SK-N-SH (cell line): ENCODE measurements at regions not wholly inside any gene's neighbourhood (a gene's known extent, or its start where the extent isn't known, plus 50 kb on each side); places are given as distances from the start of the nearest gene placed in this dataset.

Experiments used
- CTCF ChIA-PET: fragments of 300-600, 350-600 bp; formaldehyde crosslinking; extraction: SDS; loops from one replicate; lab custom pipeline; 2021; lab: Yijun Ruan, JAX
- POLR2A ChIA-PET: fragments of 350-600 bp; sonication (Branson Sonifier 250); formaldehyde crosslinking; extraction: SDS; loops from one replicate; lab custom pipeline; 2020; ENCODE audit warnings: antibody characterized with exemption, inconsistent platforms; lab: Yijun Ruan, JAX
- DNase-seq: peaks from one replicate; pipeline ENCODE4 v3.0.0; 2012
- H2AFZ ChIP-seq: fragments of 200-600 bp; sonication (generic); 2 replicates; pipeline ENCODE4 v1.8.1; 2016; ENCODE audit warnings: antibody characterized with exemption, mild to moderate bottlenecking, low read depth
- H3F3A ChIP-seq: fragments of 200-600 bp; sonication (generic); replicated peaks from 2 replicates; pipeline ENCODE3; 2016; ENCODE audit warnings: antibody characterized with exemption, mild to moderate bottlenecking; ENCODE audit not compliant: insufficient read depth
- H3K27ac ChIP-seq, 2 experiments: fragments of 200-500 bp in 1 of 2; fragments of 200-600 bp in 1 of 2; sonication (Bioruptor generic) in 1 of 2; sonication (generic), shearing (Covaris generic) in 1 of 2; 2 replicates each; pipeline versions ENCODE4 v1.5.1 to v1.6.1; 2014 to 2016; ENCODE audit warnings: low read depth in 2 of 2, inconsistent platforms in 1 of 2, low read length in 1 of 2, mild to moderate bottlenecking in 1 of 2, mixed read lengths in 1 of 2
- H3K27me3 ChIP-seq: fragments of 200-600 bp; sonication (generic), shearing (Covaris generic); 2 replicates; pipeline ENCODE4 v1.6.1; 2016; ENCODE audit warnings: mixed run types; ENCODE audit not compliant: insufficient read depth
- H3K36me3 ChIP-seq, 2 experiments: fragments of 200-500 bp in 1 of 2; fragments of 200-600 bp in 1 of 2; sonication (Bioruptor generic) in 1 of 2; sonication (generic) in 1 of 2; replicated peaks in 1 of 2; 2 replicates each; pipeline versions ENCODE3 to v1.5.1; 2014 to 2016; ENCODE audit warnings: low read length in 1 of 2, mild to moderate bottlenecking in 1 of 2; ENCODE audit not compliant: insufficient read depth in 2 of 2, control insufficient read depth in 1 of 2
- H3K4me1 ChIP-seq, 2 experiments: fragments of 200-500 bp in 1 of 2; fragments of 200-600 bp in 1 of 2; sonication (Bioruptor generic) in 1 of 2; sonication (generic), shearing (Covaris generic) in 1 of 2; 2 replicates each; pipeline versions ENCODE4 v1.5.1 to v1.6.1; 2014 to 2016; ENCODE audit warnings: low read depth in 1 of 2, low read length in 1 of 2, mixed run types in 1 of 2; ENCODE audit not compliant: insufficient read depth in 2 of 2, control insufficient read depth in 1 of 2
- H3K4me2 ChIP-seq: fragments of 200-600 bp; sonication (generic), shearing (Covaris generic); 2 replicates; pipeline ENCODE4 v1.6.1; 2017; ENCODE audit warnings: mixed run types
- H3K4me3 ChIP-seq, 2 experiments: fragments of 200-500 bp in 1 of 2; fragments of 200-600 bp in 1 of 2; sonication (Bioruptor generic) in 1 of 2; sonication (generic), shearing (Covaris generic) in 1 of 2; 2 replicates each; pipeline versions ENCODE4 v1.5.1 to v1.8.1; 2014 to 2016; ENCODE audit warnings: low read depth in 2 of 2, inconsistent platforms in 1 of 2, low read length in 1 of 2, mild to moderate bottlenecking in 1 of 2, mixed read lengths in 1 of 2, moderate library complexity in 1 of 2
- H3K79me2 ChIP-seq: fragments of 200-600 bp; sonication (generic); 2 replicates; pipeline ENCODE4 v1.8.1; 2017; ENCODE audit warnings: mild to moderate bottlenecking; ENCODE audit not compliant: insufficient read depth
- H3K9ac ChIP-seq: fragments of 200-600 bp; sonication (generic); 2 replicates; pipeline ENCODE4 v1.6.1; 2017; ENCODE audit warnings: mixed run types
- H3K9me2 ChIP-seq: fragments of 200-600 bp; sonication (generic); 2 replicates; pipeline ENCODE4 v1.6.1; 2017; ENCODE audit warnings: mixed run types
- H3K9me3 ChIP-seq: fragments of 200-600 bp; sonication (generic); 2 replicates; pipeline ENCODE4 v1.6.1; 2017; ENCODE audit warnings: mixed run types, mild to moderate bottlenecking, moderate library complexity
- H4K20me1 ChIP-seq: fragments of 200-600 bp; sonication (generic); 2 replicates; pipeline ENCODE4 v1.6.1; 2017; ENCODE audit warnings: mild to moderate bottlenecking, mixed run types; ENCODE audit not compliant: insufficient read depth
- EP300 ChIP-seq, 2 experiments: IDR thresholded peaks; 2 replicates each; pipeline versions ENCODE4 v1.4.0 to v1.6.1; 2012; ENCODE audit warnings: borderline replicate concordance in 1 of 2, low read depth in 1 of 2, low read length in 1 of 2
- FOSL2 ChIP-seq: IDR thresholded peaks from 2 replicates; pipeline ENCODE4 v1.4.0; 2012; ENCODE audit warnings: low read depth, mild to moderate bottlenecking, moderate library complexity, borderline replicate concordance
- MXI1 ChIP-seq: IDR thresholded peaks from 2 replicates; pipeline ENCODE4 v1.6.1; 2012; ENCODE audit warnings: mild to moderate bottlenecking, low read depth, low read length, improper control_type of control experiment
- RAD21 ChIP-seq: IDR thresholded peaks from 2 replicates; pipeline ENCODE4 v1.6.1; 2012; ENCODE audit warnings: mild to moderate bottlenecking, low read length
- RCOR1 ChIP-seq: fragments of 150-350 bp; IDR thresholded peaks from 2 replicates; pipeline ENCODE4 v1.6.1; 2017; ENCODE audit warnings: antibody characterized with exemption, low read length
- RFX5 ChIP-seq: IDR thresholded peaks from 2 replicates; pipeline ENCODE4 v1.6.1; 2012; ENCODE audit warnings: mild to moderate bottlenecking, improper control_type of control experiment, low read length
- SIN3A ChIP-seq: IDR thresholded peaks from 2 replicates; pipeline ENCODE4 v1.6.1; 2012; ENCODE audit warnings: low read depth, mild to moderate bottlenecking, low read length, moderate library complexity, borderline replicate concordance
- SMC3 ChIP-seq: IDR thresholded peaks from 2 replicates; pipeline ENCODE4 v1.6.1; 2012; ENCODE audit warnings: low read depth, low read length, improper control_type of control experiment
- TAF1 ChIP-seq: IDR thresholded peaks from 2 replicates; pipeline ENCODE4 v1.6.1; 2012; ENCODE audit warnings: low read depth, mild to moderate bottlenecking, low read length, moderate library complexity, borderline replicate concordance
- USF2 ChIP-seq: fragments of 150-350 bp; IDR thresholded peaks from 2 replicates; pipeline ENCODE4 v1.6.1; 2017; ENCODE audit warnings: antibody characterized with exemption, low read length, low read depth, borderline replicate concordance
- YY1 ChIP-seq: IDR thresholded peaks from 2 replicates; pipeline ENCODE4 v1.4.0; 2012; ENCODE audit warnings: low read depth, mild to moderate bottlenecking
- ZBTB33 ChIP-seq: IDR thresholded peaks from 2 replicates; pipeline ENCODE4 v1.4.0; 2012; ENCODE audit warnings: low read depth, borderline replicate concordance
- WGBS: methylation state at CpG from one replicate; pipeline ENCODE4 v1.1.6; 2017; ENCODE audit warnings: low lambda C conversion rate; 5-methylcytosine and 5-hydroxymethylcytosine counted together
- TF ChIP-seq, protein P1 (sequence below): fragments of 200-600 bp; sonication (generic); IDR thresholded peaks from 2 replicates; pipeline ENCODE4 v1.6.1; 2017; ENCODE audit warnings: antibody characterized with exemption, mild to moderate bottlenecking, moderate library complexity

- 7% methylated on average over 2 of the region's 2 CpGs for WGBS
- no peak overlapping the region for H3K9ac ChIP-seq
- ChIA-PET CTCF (no interaction called here), POLR2A (no interaction called here)
- H3K27me3 ChIP-seq = no peaks in the 10 kb centered on the region
- no peaks in the 10 kb centered on the region for H3K36me3 ChIP-seq
- H3K4me1 ChIP-seq = no peaks in the 10 kb centered on the region
- H2AFZ ChIP-seq = no peak overlapping the region
- DNase-seq = no peak
- H3K79me2 ChIP-seq = no peaks in the 10 kb centered on the region
- H3K27ac ChIP-seq = no peak overlapping the region
- no peaks in the 10 kb centered on the region for H3K9me3 ChIP-seq
- H3F3A ChIP-seq = no peaks in the 10 kb centered on the region
- TF ChIP-seq, protein P1, sequence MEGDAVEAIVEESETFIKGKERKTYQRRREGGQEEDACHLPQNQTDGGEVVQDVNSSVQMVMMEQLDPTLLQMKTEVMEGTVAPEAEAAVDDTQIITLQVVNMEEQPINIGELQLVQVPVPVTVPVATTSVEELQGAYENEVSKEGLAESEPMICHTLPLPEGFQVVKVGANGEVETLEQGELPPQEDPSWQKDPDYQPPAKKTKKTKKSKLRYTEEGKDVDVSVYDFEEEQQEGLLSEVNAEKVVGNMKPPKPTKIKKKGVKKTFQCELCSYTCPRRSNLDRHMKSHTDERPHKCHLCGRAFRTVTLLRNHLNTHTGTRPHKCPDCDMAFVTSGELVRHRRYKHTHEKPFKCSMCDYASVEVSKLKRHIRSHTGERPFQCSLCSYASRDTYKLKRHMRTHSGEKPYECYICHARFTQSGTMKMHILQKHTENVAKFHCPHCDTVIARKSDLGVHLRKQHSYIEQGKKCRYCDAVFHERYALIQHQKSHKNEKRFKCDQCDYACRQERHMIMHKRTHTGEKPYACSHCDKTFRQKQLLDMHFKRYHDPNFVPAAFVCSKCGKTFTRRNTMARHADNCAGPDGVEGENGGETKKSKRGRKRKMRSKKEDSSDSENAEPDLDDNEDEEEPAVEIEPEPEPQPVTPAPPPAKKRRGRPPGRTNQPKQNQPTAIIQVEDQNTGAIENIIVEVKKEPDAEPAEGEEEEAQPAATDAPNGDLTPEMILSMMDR = no peak
- TF ChIP-seq SIN3A = no peak
- no peaks in the 10 kb centered on the region for H4K20me1 ChIP-seq
- H3K4me2 ChIP-seq = no peak overlapping the region
- H3K4me3 ChIP-seq = no peak overlapping the region
- no peaks in the 10 kb centered on the region for H3K9me2 ChIP-seq
These were observed 396.8 kb upstream of the NMUR2 start for GRCh38 chr5:152801886-152802285.

- H3K4me3 ChIP-seq = no peak overlapping the region
- H2AFZ ChIP-seq = no peak overlapping the region
- ChIA-PET POLR2A (no interaction called here), CTCF (no interaction called here)
- H3K27me3 ChIP-seq = no peaks in the 10 kb centered on the region
- H3K9me2 ChIP-seq = no peaks in the 10 kb centered on the region
- DNase-seq = no peak
- no peaks in the 10 kb centered on the region for H3K79me2 ChIP-seq
- H3F3A ChIP-seq = no peaks in the 10 kb centered on the region
- H3K36me3 ChIP-seq = no peaks in the 10 kb centered on the region
- TF ChIP-seq SMC3 (no peak), RFX5 (no peak), RAD21 (no peak), YY1 (no peak), USF2 (no peak), SIN3A (no peak), MXI1 (no peak), FOSL2 (no peak), RCOR1 (no peak), TAF1 (no peak), ZBTB33 (no peak), EP300 (IDR thresholded peaks at IDR 0.05; ENCODE audit: borderline replicate concordance in 1 of 2, low read depth in 1 of 2, low read length in 1 of 2) (no peak)
- TF ChIP-seq, protein P1 = no peak
- no peak overlapping the region for H3K27ac ChIP-seq
- no peaks in the 10 kb centered on the region for H3K4me1 ChIP-seq
- H3K4me2 ChIP-seq = no peak overlapping the region
- WGBS = 5% methylated on average over 3 of the region's 3 CpGs
- no peak overlapping the region for H3K9ac ChIP-seq
- no peaks in the 10 kb centered on the region for H3K9me3 ChIP-seq
- H4K20me1 ChIP-seq = no peaks in the 10 kb centered on the region
These were observed 399.1 kb upstream of the NMUR2 start for GRCh38 chr5:152804179-152804578.
